K562 (cell line): ENCODE measurements at regions not wholly inside any gene's neighbourhood (a gene's known extent, or its start where the extent isn't known, plus 50 kb on each side); places are given as distances from the start of the nearest gene placed in this dataset.

Experiments
- ATAC-seq: fragments of 200-7000 bp; cut with Tn5 transposase; 3 replicates; pipeline ENCODE4 v1.9.1; 2020; ENCODE audit warnings: moderate library complexity
- BruUV-seq: library from RNA; stranded (reverse); fragments of 400-500 nt; replicated peaks from 2 replicates; lab custom pipeline; 2021; lab: Mats Ljungman, UMichigan
- CTCF ChIA-PET: fragments of 300-600 bp; formaldehyde crosslinking; extraction: SDS; loops from one replicate; lab custom pipeline; 2021; ENCODE audit warnings: low intra/inter-chr PET ratio; lab: Yijun Ruan, JAX
- POLR2A ChIA-PET: fragments of 300-600, 350-650 bp; sonication (Branson Sonifier 250); formaldehyde crosslinking; extraction: SDS; loops from one replicate; lab custom pipeline; 2021; ENCODE audit warnings: antibody characterized with exemption, inconsistent platforms; lab: Yijun Ruan, JAX
- DNase-seq, 4 experiments: peaks; one replicate each; pipeline versions ENCODE4 v3.0.0 to v3.0.0-alpha.2; 2011 to 2018; ENCODE audit warnings: low spot score in 3 of 4, mixed read lengths in 3 of 4; ENCODE audit errors: extremely low read depth in 1 of 4
- FAIRE-seq: peaks from 2 replicates; lab custom pipeline; 2011; peaks lifted over from hg19 to GRCh38; lab: Jason Lieb, UNC
- H2AFZ ChIP-seq: 2 replicates; pipeline ENCODE4 v1.6.0; 2011; ENCODE audit warnings: low read depth, low read length, control low read depth, inconsistent platforms
- H3K27ac ChIP-seq: fragments of 200-600 bp; 3 replicates; pipeline ENCODE4 v1.8.0; 2011; ENCODE audit warnings: low read depth, mild to moderate bottlenecking, control low read depth, inconsistent platforms, low read length, moderate library complexity, mixed read lengths; ENCODE audit errors: extremely low read depth
- H3K27me3 ChIP-seq, 2 experiments: fragments of 300-600 bp in 1 of 2; 2 replicates in 1 of 2; 3 replicates in 1 of 2; pipeline versions ENCODE4 v1.6.0 to v1.8.0; 2011; ENCODE audit warnings: inconsistent platforms in 2 of 2, low read length in 2 of 2, mild to moderate bottlenecking in 1 of 2, mixed read lengths in 1 of 2, moderate library complexity in 1 of 2; ENCODE audit not compliant: control insufficient read depth in 2 of 2, insufficient read depth in 2 of 2
- H3K36me3 ChIP-seq: fragments of 300-600 bp; 3 replicates; pipeline ENCODE4 v1.8.0; 2011; ENCODE audit warnings: mild to moderate bottlenecking, low read length, inconsistent platforms; ENCODE audit not compliant: control insufficient read depth, insufficient read depth
- H3K4me1 ChIP-seq, 2 experiments: fragments of 200-600 bp in 1 of 2; replicated peaks in 1 of 2; 2 replicates in 1 of 2; 3 replicates in 1 of 2; pipeline versions ENCODE4 v1.5.1 to v1.8.0; 2011; ENCODE audit warnings: inconsistent platforms in 2 of 2, low read length in 2 of 2, mild to moderate bottlenecking in 1 of 2, mixed read lengths in 1 of 2, moderate library complexity in 1 of 2; ENCODE audit not compliant: control insufficient read depth in 2 of 2, insufficient read depth in 2 of 2
- H3K4me2 ChIP-seq: 2 replicates; pipeline ENCODE4 v1.6.1; 2011; ENCODE audit warnings: low read length, control low read depth, inconsistent platforms, mixed read lengths; ENCODE audit not compliant: insufficient read depth
- H3K4me3 ChIP-seq: fragments of 200-600 bp; sonication (generic), shearing (Covaris generic); 2 replicates; pipeline ENCODE4 v1.5.1; 2016; ENCODE audit warnings: control low read depth, inconsistent platforms
- H3K79me2 ChIP-seq: fragments of 200-600 bp; 3 replicates; pipeline ENCODE4 v1.8.0; 2011; ENCODE audit warnings: low read length, inconsistent platforms; ENCODE audit not compliant: control insufficient read depth, insufficient read depth
- H3K9ac ChIP-seq, 2 experiments: 2 replicates each; pipeline versions ENCODE4 v1.6.0 to v1.6.1; 2011; ENCODE audit warnings: low read depth in 2 of 2, low read length in 2 of 2, control low read depth in 1 of 2, inconsistent platforms in 1 of 2, mild to moderate bottlenecking in 1 of 2, mixed read lengths in 1 of 2; ENCODE audit not compliant: insufficient read depth in 1 of 2
- H3K9me1 ChIP-seq: one replicate; pipeline ENCODE4 v1.6.0; 2011; ENCODE audit warnings: inconsistent platforms, mild to moderate bottlenecking, low read length, moderate library complexity; ENCODE audit not compliant: control insufficient read depth, insufficient read depth
- H3K9me3 ChIP-seq: replicated peaks from 2 replicates; pipeline ENCODE4 v1.5.1; 2011; ENCODE audit warnings: low read depth, low read length, inconsistent platforms; ENCODE audit not compliant: control insufficient read depth, insufficient read depth
- H4K20me1 ChIP-seq: replicated peaks from 2 replicates; pipeline ENCODE4 v1.6.1; 2011; ENCODE audit warnings: low read length, inconsistent platforms, mixed read lengths; ENCODE audit not compliant: control insufficient read depth, insufficient read depth
- CHD4 ChIP-seq: fragments of 200-600 bp; sonication (generic); IDR thresholded peaks from 3 replicates; pipeline ENCODE4 v1.6.1; 2012; ENCODE audit warnings: low read depth, mild to moderate bottlenecking, mixed read lengths, low read length, inconsistent platforms; ENCODE audit not compliant: insufficient read depth, insufficient replicate concordance, poor library complexity, severe bottlenecking
- ETV6 ChIP-seq, 3 experiments: fragments of 150-350 bp in 1 of 3; sonication (generic) in 1 of 3; formaldehyde crosslinking in 1 of 3; IDR thresholded peaks; 2 replicates each; pipeline versions ENCODE4 v1.6.1 to v1.8.0; 2014 to 2022; ENCODE audit warnings: borderline replicate concordance in 2 of 3, low read depth in 2 of 3, antibody characterized with exemption in 1 of 3, low read length in 1 of 3, mild to moderate bottlenecking in 1 of 3, missing genetic modification reagents in 1 of 3
- HDAC6 ChIP-seq: IDR thresholded peaks from 2 replicates; pipeline ENCODE4 v1.6.1; 2012; ENCODE audit warnings: low read depth, mild to moderate bottlenecking, control low read depth, inconsistent platforms, low read length, moderate library complexity
- MAFF ChIP-seq: IDR thresholded peaks from 2 replicates; pipeline ENCODE4 v1.6.1; 2012; ENCODE audit warnings: low read length, improper control_type of control experiment
- MAFG ChIP-seq: fragments of 450-650 bp; conservative IDR thresholded peaks from 2 replicates; pipeline ENCODE4 v1.6.1; 2016; ENCODE audit warnings: missing genetic modification characterization, missing compliant biosample characterization
- MAFK ChIP-seq: IDR thresholded peaks from 2 replicates; pipeline ENCODE4 v1.6.1; 2011; ENCODE audit warnings: low read length, improper control_type of control experiment
- ZNF586 ChIP-seq: fragments of 450-650 bp; formaldehyde crosslinking; conservative IDR thresholded peaks from 2 replicates; pipeline ENCODE4 v1.4.0; 2020; ENCODE audit warnings: mild to moderate bottlenecking, moderate library complexity
- ZNF766 ChIP-seq: fragments of 200-800 bp; sonication (Bioruptor generic); conservative IDR thresholded peaks from 2 replicates; pipeline ENCODE4 v1.6.1; 2016; ENCODE audit warnings: missing genetic modification characterization, missing compliant biosample characterization
- WGBS: fragments of 100-300 bp; shearing (Covaris generic); methylation state at CpG from one replicate; pipeline ENCODE4 v1.1.6; 2016; ENCODE audit warnings: low coverage, mixed read lengths; ENCODE audit not compliant: insufficient coverage; ENCODE audit errors: missing lambda C conversion rate; 5-methylcytosine and 5-hydroxymethylcytosine counted together
- in situ Hi-C: fragments of 300-500 bp; cut with MboI; formaldehyde crosslinking; loops from 4 replicates; pipeline ENCODE4 v1.15.0; 2018; ENCODE audit warnings: inconsistent platforms, mixed read lengths
- intact Hi-C: fragments of 100-400 bp; cut with micrococcal nuclease; formaldehyde crosslinking; loops from 2 replicates; pipeline ENCODE4 v1.14.2; 2022
- TF ChIP-seq, protein P1 (sequence below): sonication (generic); formaldehyde crosslinking; IDR thresholded peaks from 2 replicates; pipeline ENCODE4 v1.8.0; 2022; ENCODE audit warnings: mild to moderate bottlenecking, missing genetic modification reagents
- TF ChIP-seq, protein P2 (sequence below): fragments of 150-350 bp; conservative IDR thresholded peaks from 2 replicates; pipeline ENCODE4 v1.6.1; 2014; ENCODE audit warnings: low read length

DNA sequence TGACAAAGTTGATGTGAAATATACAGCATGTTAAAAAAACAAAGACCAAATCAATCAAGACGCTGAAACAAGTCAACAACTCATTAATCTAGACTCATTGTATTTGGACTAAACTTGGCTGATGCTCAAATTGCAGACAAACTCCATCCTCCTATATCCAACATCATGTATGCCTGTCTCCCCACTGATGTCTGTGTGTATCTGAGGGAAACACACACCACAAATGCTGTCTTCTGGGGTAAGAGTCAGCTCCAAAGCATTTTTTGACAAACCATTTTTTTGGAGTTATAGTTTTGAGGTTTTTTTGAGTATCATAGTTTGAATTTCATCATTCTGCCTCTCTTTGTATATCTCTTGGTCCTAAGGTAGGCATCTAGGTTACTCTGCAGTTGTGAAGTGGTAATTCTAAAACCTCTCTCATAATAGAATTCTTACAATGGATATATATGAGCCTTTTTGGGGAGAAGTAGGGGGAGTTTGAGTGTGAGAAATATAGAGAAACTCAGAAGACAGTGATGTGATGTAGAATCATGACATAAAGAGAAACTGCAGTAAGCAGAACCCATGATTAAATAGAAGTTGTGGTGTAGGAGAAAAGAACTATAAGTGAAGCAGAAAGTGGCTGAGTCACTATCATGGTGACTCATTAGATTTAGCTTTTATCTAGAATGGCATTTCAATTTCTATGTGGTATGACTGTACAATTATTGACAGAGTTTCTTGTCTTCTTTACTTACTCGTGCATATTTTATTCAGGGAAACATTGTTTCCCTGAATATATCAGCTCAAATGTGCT is 1531.1 kb upstream of the LRRTM3 start:
- WGBS: 0% methylated on average over 2 of the region's 2 CpGs
- intact Hi-C loops: no loop called here
- no peak for FAIRE-seq
- CTCF ChIA-PET: no interaction called here
- no peak overlapping the region for H3K4me3 ChIP-seq
- no peak overlapping the region for H3K27ac ChIP-seq
- H3K9me3 ChIP-seq: no peaks in the 10 kb centered on the region; the same call in 1 of the 2 replicates
- no peak overlapping the region for H3K4me2 ChIP-seq
- POLR2A ChIA-PET: no interaction called here
- in situ Hi-C loops: no loop called here
- no peaks in the 10 kb centered on the region for H3K79me2 ChIP-seq
- no peak for DNase-seq
- BruUV-seq: no TSS peak
- H2AFZ ChIP-seq: no peak overlapping the region
- H3K36me3 ChIP-seq: no peaks in the 10 kb centered on the region
- H3K4me1 ChIP-seq: no peaks in the 10 kb centered on the region
- no peaks in the 10 kb centered on the region for H3K9me1 ChIP-seq
- no peak for ATAC-seq
- no peaks in the 10 kb centered on the region for H3K27me3 ChIP-seq
- H4K20me1 ChIP-seq: no peaks in the 10 kb centered on the region
- TF ChIP-seq CHD4: no peak
- 0 out of 2 replicates have a peak, but pooled peaks have one; percentile 16 for TF ChIP-seq MAFG (tag)
- TF ChIP-seq ZNF586 (CRISPR knock-in tag): no peak
- no peak overlapping the region for H3K9ac ChIP-seq

DNA sequence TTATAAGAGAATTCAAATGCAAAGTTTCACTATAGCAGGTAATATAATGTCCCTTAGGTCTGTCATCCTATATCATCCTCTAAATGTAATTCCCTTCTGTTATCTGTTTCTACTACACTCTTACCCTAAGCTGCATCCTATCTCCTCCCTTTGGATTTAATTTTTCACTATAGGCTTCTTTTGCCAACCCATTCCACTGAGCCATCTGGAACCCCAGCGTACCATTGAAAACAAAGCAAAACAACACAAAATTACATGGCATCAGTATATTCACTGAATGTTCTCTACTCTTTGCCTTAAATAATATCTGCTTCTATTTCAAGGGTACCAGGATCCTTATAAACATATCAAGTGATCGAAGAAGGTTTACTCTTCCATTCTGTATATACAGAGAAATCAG is 1530.2 kb upstream of the LRRTM3 start:
- POLR2A ChIA-PET: no interaction called here
- FAIRE-seq: no peak
- Histone ChIP-seq H4K20me1 (no peaks in the 10 kb centered on the region), H3K36me3 (no peaks in the 10 kb centered on the region), H3K4me2 (no peak overlapping the region), H3K4me1 (no peaks in the 10 kb centered on the region), H3K9me1 (no peaks in the 10 kb centered on the region), H3K9ac (no peak overlapping the region), H3K27ac (no peak overlapping the region), H3K4me3 (no peak overlapping the region), H3K27me3 (no peaks in the 10 kb centered on the region), H3K79me2 (no peaks in the 10 kb centered on the region), H2AFZ (no peak overlapping the region), H3K9me3 (no peaks in the 10 kb centered on the region; the same call in 1 of the 2 replicates)
- in situ Hi-C loops (no loop called here), intact Hi-C loops (no loop called here)
- WGBS: 0% methylated on average over 2 of the region's 2 CpGs
- CTCF ChIA-PET: no interaction called here
- ATAC-seq: no peak
- no peak for DNase-seq
- no TSS peak for BruUV-seq
- no peak for TF ChIP-seq ETV6 (IDR thresholded peaks at IDR 0.05; ENCODE audit: borderline replicate concordance in 1 of 2, low read depth in 2 of 2, low read length in 1 of 2)
- TF ChIP-seq ETV6 (CRISPR knock-in tag; IDR thresholded peaks at IDR 0.05; ENCODE audit: borderline replicate concordance): no peak
- TF ChIP-seq ZNF766 (CRISPR knock-in tag): no peak
- TF ChIP-seq, protein P1, sequence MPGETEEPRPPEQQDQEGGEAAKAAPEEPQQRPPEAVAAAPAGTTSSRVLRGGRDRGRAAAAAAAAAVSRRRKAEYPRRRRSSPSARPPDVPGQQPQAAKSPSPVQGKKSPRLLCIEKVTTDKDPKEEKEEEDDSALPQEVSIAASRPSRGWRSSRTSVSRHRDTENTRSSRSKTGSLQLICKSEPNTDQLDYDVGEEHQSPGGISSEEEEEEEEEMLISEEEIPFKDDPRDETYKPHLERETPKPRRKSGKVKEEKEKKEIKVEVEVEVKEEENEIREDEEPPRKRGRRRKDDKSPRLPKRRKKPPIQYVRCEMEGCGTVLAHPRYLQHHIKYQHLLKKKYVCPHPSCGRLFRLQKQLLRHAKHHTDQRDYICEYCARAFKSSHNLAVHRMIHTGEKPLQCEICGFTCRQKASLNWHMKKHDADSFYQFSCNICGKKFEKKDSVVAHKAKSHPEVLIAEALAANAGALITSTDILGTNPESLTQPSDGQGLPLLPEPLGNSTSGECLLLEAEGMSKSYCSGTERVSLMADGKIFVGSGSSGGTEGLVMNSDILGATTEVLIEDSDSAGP (CRISPR knock-in tag): no peak
- TF ChIP-seq HDAC6: no peak
- TF ChIP-seq MAFK: no peak
- TF ChIP-seq, protein P2, sequence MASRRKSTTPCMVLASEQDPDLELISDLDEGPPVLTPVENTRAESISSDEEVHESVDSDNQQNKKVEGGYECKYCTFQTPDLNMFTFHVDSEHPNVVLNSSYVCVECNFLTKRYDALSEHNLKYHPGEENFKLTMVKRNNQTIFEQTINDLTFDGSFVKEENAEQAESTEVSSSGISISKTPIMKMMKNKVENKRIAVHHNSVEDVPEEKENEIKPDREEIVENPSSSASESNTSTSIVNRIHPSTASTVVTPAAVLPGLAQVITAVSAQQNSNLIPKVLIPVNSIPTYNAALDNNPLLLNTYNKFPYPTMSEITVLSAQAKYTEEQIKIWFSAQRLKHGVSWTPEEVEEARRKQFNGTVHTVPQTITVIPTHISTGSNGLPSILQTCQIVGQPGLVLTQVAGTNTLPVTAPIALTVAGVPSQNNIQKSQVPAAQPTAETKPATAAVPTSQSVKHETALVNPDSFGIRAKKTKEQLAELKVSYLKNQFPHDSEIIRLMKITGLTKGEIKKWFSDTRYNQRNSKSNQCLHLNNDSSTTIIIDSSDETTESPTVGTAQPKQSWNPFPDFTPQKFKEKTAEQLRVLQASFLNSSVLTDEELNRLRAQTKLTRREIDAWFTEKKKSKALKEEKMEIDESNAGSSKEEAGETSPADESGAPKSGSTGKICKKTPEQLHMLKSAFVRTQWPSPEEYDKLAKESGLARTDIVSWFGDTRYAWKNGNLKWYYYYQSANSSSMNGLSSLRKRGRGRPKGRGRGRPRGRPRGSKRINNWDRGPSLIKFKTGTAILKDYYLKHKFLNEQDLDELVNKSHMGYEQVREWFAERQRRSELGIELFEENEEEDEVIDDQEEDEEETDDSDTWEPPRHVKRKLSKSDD: no peak
- no peak for TF ChIP-seq MAFF
